Fibroblast of skin of abdomen (primary cell): ENCODE measurements at regions not wholly inside any gene's neighbourhood (a gene's known extent, or its start where the extent isn't known, plus 50 kb on each side); places are given as distances from the start of the nearest gene placed in this dataset.
"Not testable (repeated sequence)": the region's sequence is repeated elsewhere in the genome, so short reads cannot be mapped to it uniquely, and the experiment has no call there.

Source experiments
- DNase-seq: peaks from one replicate; pipeline ENCODE4 v3.0.0-alpha.2; 2013

- DNase-seq = no peak
Measured at GRCh38 chrX:40411340-40412111, 169.2 kb upstream of the ATP6AP2 start.

- DNase-seq = no peak
Measured at GRCh38 chrX:40410859-40411258, 169.9 kb upstream of the ATP6AP2 start.

GRCh38 chrX:40406330-40406859 lies 174.4 kb upstream of the ATP6AP2 start:
- DNase-seq = no peak

- no peak for DNase-seq
Measured at GRCh38 chrX:40405399-40405798, 175.4 kb upstream of the ATP6AP2 start.

GRCh38 chrX:40403757-40404156 lies 177.0 kb upstream of the ATP6AP2 start:
- DNase-seq = no peak

GRCh38 chrX:40402831-40403533 lies 177.8 kb upstream of the ATP6AP2 start:
- DNase-seq = peak; percentile 67

GRCh38 chrX:40395102-40395501 lies 185.7 kb upstream of the ATP6AP2 start:
- no peak for DNase-seq

GRCh38 chrX:40394302-40394701 lies 186.5 kb upstream of the ATP6AP2 start:
- no peak for DNase-seq

- DNase-seq = no peak
Measured at GRCh38 chrX:40392599-40392998, 188.2 kb upstream of the ATP6AP2 start.

GRCh38 chrX:40391662-40392061 lies 189.1 kb upstream of the ATP6AP2 start:
- no peak for DNase-seq

- no peak for DNase-seq
Measured at GRCh38 chrX:40389555-40389954, 191.2 kb upstream of the ATP6AP2 start.

- no peak for DNase-seq
Measured at GRCh38 chrX:40388441-40388840, 192.3 kb upstream of the ATP6AP2 start.

GRCh38 chrX:40387869-40388268 lies 192.9 kb upstream of the ATP6AP2 start:
- not testable (repeated sequence) for DNase-seq

GRCh38 chrX:40387311-40387710 lies 193.5 kb upstream of the ATP6AP2 start:
- DNase-seq = not testable (repeated sequence)

- no peak for DNase-seq
Measured at GRCh38 chrX:40385682-40386081, 195.1 kb upstream of the ATP6AP2 start.

- DNase-seq = no peak
Measured at GRCh38 chrX:40385256-40385655, 195.5 kb upstream of the ATP6AP2 start.

- DNase-seq = no peak
Measured at GRCh38 chrX:40383969-40384368, 196.8 kb upstream of the ATP6AP2 start.

- no peak for DNase-seq
Measured at GRCh38 chrX:40383360-40383759, 197.4 kb upstream of the ATP6AP2 start.

- DNase-seq = no peak
Measured at GRCh38 chrX:40380655-40381488, 199.9 kb upstream of the ATP6AP2 start.

GRCh38 chrX:40377684-40378083 lies 203.1 kb upstream of the ATP6AP2 start:
- no peak for DNase-seq

- no peak for DNase-seq
Measured at GRCh38 chrX:40374486-40374885, 206.3 kb upstream of the ATP6AP2 start.

- DNase-seq = no peak
Measured at GRCh38 chrX:40373641-40374040, 207.1 kb upstream of the ATP6AP2 start.

GRCh38 chrX:40373025-40373424 lies 207.7 kb upstream of the ATP6AP2 start:
- no peak for DNase-seq
